Small intestine (tissue), 7 donors: ENCODE measurements at regions not wholly inside any gene's neighbourhood (a gene's known extent, or its start where the extent isn't known, plus 50 kb on each side); places are given as distances from the start of the nearest gene placed in this dataset.
"Not testable (repeated sequence)": the region's sequence is repeated elsewhere in the genome, so short reads cannot be mapped to it uniquely, and the experiment has no call there.

Experiments
- DNase-seq, 2 donors: peaks; one replicate each; pipeline versions ENCODE4 v3.0.0 to v3.0.0-alpha.2; 2013
- FAIRE-seq: peaks from 2 replicates; lab custom pipeline; 2012; peaks lifted over from hg19 to GRCh38; lab: Jason Lieb, UNC
- H3K27ac ChIP-seq, 3 donors: one replicate each; pipeline ENCODE4 v1.5.1; 2013; ENCODE audit warnings: low read length in 2 of 3, mild to moderate bottlenecking in 2 of 3, control low read depth in 1 of 3, inconsistent platforms in 1 of 3, low read depth in 1 of 3, moderate library complexity in 1 of 3
- H3K27me3 ChIP-seq, 3 donors: one replicate each; pipeline ENCODE4 v1.6.1; 2013; ENCODE audit warnings: low read length in 3 of 3, inconsistent platforms in 1 of 3; ENCODE audit not compliant: control insufficient read depth in 3 of 3, insufficient read depth in 3 of 3
- H3K36me3 ChIP-seq, 3 donors: one replicate each; pipeline ENCODE4 v1.6.1; 2013; ENCODE audit warnings: low read length in 3 of 3, inconsistent platforms in 1 of 3, low read depth in 1 of 3, mild to moderate bottlenecking in 1 of 3, moderate library complexity in 1 of 3; ENCODE audit not compliant: control insufficient read depth in 3 of 3, insufficient read depth in 2 of 3
- H3K4me1 ChIP-seq, 3 donors: one replicate each; pipeline ENCODE4 v1.6.1; 2013; ENCODE audit warnings: low read length in 2 of 3, inconsistent platforms in 1 of 3, low read depth in 1 of 3, mild to moderate bottlenecking in 1 of 3, moderate library complexity in 1 of 3; ENCODE audit not compliant: control insufficient read depth in 3 of 3, insufficient read depth in 2 of 3
- H3K4me3 ChIP-seq, 3 donors: one replicate each; pipeline ENCODE4 v1.5.1; 2013; ENCODE audit warnings: low read length in 3 of 3, control low read depth in 1 of 3, inconsistent platforms in 1 of 3, low read depth in 1 of 3, mild to moderate bottlenecking in 1 of 3, moderate library complexity in 1 of 3
- H3K9me3 ChIP-seq, 2 donors: one replicate each; pipeline ENCODE4 v1.6.1; 2013; ENCODE audit warnings: low read depth in 1 of 2, low read length in 1 of 2; ENCODE audit not compliant: control insufficient read depth in 2 of 2, insufficient read depth in 1 of 2
- WGBS, 3 donors: extraction: QIAGEN DNeasy Blood & Tissue Kit; methylation state at CpG; one replicate each; pipeline ENCODE4 v1.1.7; 2013; 5-methylcytosine and 5-hydroxymethylcytosine counted together
- donor health status: healthy with polysubstance abuse.
- donor health status: control.
- donor health status: control.
- donor health status: Bipolar disorder and iron deficiency.
- donor health status: healthy.

- Histone ChIP-seq H3K27ac (no peak overlapping the region), H3K27me3 (no peaks in the 10 kb centered on the region), H3K4me3 (no peak overlapping the region), H3K9me3 (peaks cover 0 to 9% of the 10 kb centered on the region in 2 donors), H3K36me3 (no peaks in the 10 kb centered on the region), H3K4me1 (no peaks in the 10 kb centered on the region)
- DNase-seq: no peak
- FAIRE-seq: no peak
- 70 to 75% (median 71%) methylated on average over 4 of the region's 4 CpGs for WGBS, 3 donors
These were observed 103.5 kb upstream of the TSC22D1 start for GRCh38 chr13:44679597-44679996.

GRCh38 chr13:44678197-44678596 is 102.1 kb upstream of the TSC22D1 start:
- no peak for DNase-seq
- no peak overlapping the region for H3K4me3 ChIP-seq
- no peaks in the 10 kb centered on the region for H3K27me3 ChIP-seq
- H3K9me3 ChIP-seq: peaks cover 0 to 5% of the 10 kb centered on the region in 2 donors
- no peak overlapping the region for H3K27ac ChIP-seq
- no peak for FAIRE-seq
- no peaks in the 10 kb centered on the region for H3K4me1 ChIP-seq
- no peaks in the 10 kb centered on the region for H3K36me3 ChIP-seq
- WGBS, 3 donors: 93 to 96% (median 94%) methylated on average over 6 of the region's 6 CpGs

- no peaks in the 10 kb centered on the region for H3K4me1 ChIP-seq
- H3K27ac ChIP-seq: no peak overlapping the region
- no peak overlapping the region for H3K4me3 ChIP-seq
- 64 to 70% (median 65%) methylated on average over 3 of the region's 3 CpGs for WGBS, 3 donors
- FAIRE-seq (no peak), DNase-seq (no peak)
- H3K27me3 ChIP-seq: no peaks in the 10 kb centered on the region
- no peaks in the 10 kb centered on the region for H3K36me3 ChIP-seq
- peaks cover 0 to 5% of the 10 kb centered on the region in 2 donors for H3K9me3 ChIP-seq
These were observed 100.4 kb upstream of the TSC22D1 start for GRCh38 chr13:44676534-44676933.

GRCh38 chr13:44669534-44669933 is 93.4 kb upstream of the TSC22D1 start:
- no peaks in the 10 kb centered on the region for H3K36me3 ChIP-seq
- DNase-seq (peak in 1 of 2 donors; percentile 8), FAIRE-seq (no peak)
- no peak overlapping the region for H3K27ac ChIP-seq
- H3K27me3 ChIP-seq: no peaks in the 10 kb centered on the region
- H3K4me1 ChIP-seq: no peaks in the 10 kb centered on the region
- WGBS, 3 donors: 71 to 81% (median 73%) methylated on average over 4 of the region's 4 CpGs
- peaks cover 0 to 9% of the 10 kb centered on the region in 2 donors for H3K9me3 ChIP-seq
- H3K4me3 ChIP-seq: no peak overlapping the region

- DNase-seq: no peak
- no peak for FAIRE-seq
- Histone ChIP-seq H3K9me3 (peaks cover 0 to 9% of the 10 kb centered on the region in 2 donors), H3K4me3 (no peak overlapping the region), H3K27ac (no peak overlapping the region), H3K4me1 (no peaks in the 10 kb centered on the region), H3K27me3 (no peaks in the 10 kb centered on the region), H3K36me3 (no peaks in the 10 kb centered on the region)
- WGBS, 3 donors: 69 to 85% (median 76%) methylated on average over 2 of the region's 2 CpGs
These were observed 92.6 kb upstream of the TSC22D1 start for GRCh38 chr13:44668688-44669087.

GRCh38 chr13:44667943-44668342 is 91.8 kb upstream of the TSC22D1 start:
- peaks cover 0 to 9% of the 10 kb centered on the region in 2 donors for H3K9me3 ChIP-seq
- 63 to 85% (median 80%) methylated on average over 3 of the region's 3 CpGs for whole genome bisulfite sequencing, 3 donors
- H3K4me3 ChIP-seq: no peak overlapping the region
- no peaks in the 10 kb centered on the region for H3K4me1 ChIP-seq
- FAIRE-seq (no peak), DNase-seq (no peak)
- no peaks in the 10 kb centered on the region for H3K27me3 ChIP-seq
- no peak overlapping the region for H3K27ac ChIP-seq
- H3K36me3 ChIP-seq: no peaks in the 10 kb centered on the region

GRCh38 chr13:44666538-44666937 is 90.4 kb upstream of the TSC22D1 start:
- not testable (repeated sequence) for H3K36me3 ChIP-seq, H3K4me3 ChIP-seq, H3K9me3 ChIP-seq, H3K27me3 ChIP-seq, FAIRE-seq, H3K4me1 ChIP-seq, H3K27ac ChIP-seq
- DNase-seq: peak in 1 of 2 donors; percentile 13
- 74 to 84% (median 83%) methylated on average over 3 of the region's 3 CpGs for WGBS, 3 donors

GRCh38 chr13:44664308-44664707 is 88.2 kb upstream of the TSC22D1 start:
- DNase-seq (no peak), FAIRE-seq (no peak)
- Histone ChIP-seq H3K27me3 (no peaks in the 10 kb centered on the region), H3K9me3 (no peaks in the 10 kb centered on the region), H3K4me3 (no peak overlapping the region), H3K36me3 (no peaks in the 10 kb centered on the region), H3K4me1 (peaks cover 0 to 3% (median 0%) of the 10 kb centered on the region in 3 donors), H3K27ac (no peak overlapping the region)
- 93 to 98% (median 96%) methylated on average over 1 of the region's 1 CpG for WGBS, 3 donors

- Histone ChIP-seq H3K4me3 (no peak overlapping the region), H3K9me3 (no peaks in the 10 kb centered on the region), H3K27ac (no peak overlapping the region), H3K36me3 (no peaks in the 10 kb centered on the region), H3K27me3 (no peaks in the 10 kb centered on the region), H3K4me1 (peaks cover 0 to 3% (median 0%) of the 10 kb centered on the region in 3 donors)
- 71 to 80% (median 75%) methylated on average over 3 of the region's 3 CpGs for WGBS, 3 donors
- no peak for DNase-seq
- FAIRE-seq: no peak
These were observed 86.4 kb upstream of the TSC22D1 start for GRCh38 chr13:44662515-44662914.
